K562 (cell line): ENCODE measurements at regions not wholly inside any gene's neighbourhood (a gene's known extent, or its start where the extent isn't known, plus 50 kb on each side); places are given as distances from the start of the nearest gene placed in this dataset.

Experiments used
- ATAC-seq: fragments of 200-7000 bp; cut with Tn5 transposase; 3 replicates; pipeline ENCODE4 v1.9.1; 2020; ENCODE audit warnings: moderate library complexity
- BruUV-seq: library from RNA; stranded (reverse); fragments of 400-500 nt; replicated peaks from 2 replicates; lab custom pipeline; 2021; lab: Mats Ljungman, UMichigan
- CTCF ChIA-PET: fragments of 300-600 bp; formaldehyde crosslinking; extraction: SDS; loops from one replicate; lab custom pipeline; 2021; ENCODE audit warnings: low intra/inter-chr PET ratio; lab: Yijun Ruan, JAX
- POLR2A ChIA-PET: fragments of 300-600, 350-650 bp; sonication (Branson Sonifier 250); formaldehyde crosslinking; extraction: SDS; loops from one replicate; lab custom pipeline; 2021; ENCODE audit warnings: antibody characterized with exemption, inconsistent platforms; lab: Yijun Ruan, JAX
- DNase-seq, 4 experiments: peaks; one replicate each; pipeline versions ENCODE4 v3.0.0 to v3.0.0-alpha.2; 2011 to 2018; ENCODE audit warnings: low spot score in 3 of 4, mixed read lengths in 3 of 4; ENCODE audit errors: extremely low read depth in 1 of 4
- FAIRE-seq: peaks from 2 replicates; lab custom pipeline; 2011; peaks lifted over from hg19 to GRCh38; lab: Jason Lieb, UNC
- H2AFZ ChIP-seq: 2 replicates; pipeline ENCODE4 v1.6.0; 2011; ENCODE audit warnings: low read depth, low read length, control low read depth, inconsistent platforms
- H3K27ac ChIP-seq: fragments of 200-600 bp; 3 replicates; pipeline ENCODE4 v1.8.0; 2011; ENCODE audit warnings: low read depth, mild to moderate bottlenecking, control low read depth, inconsistent platforms, low read length, moderate library complexity, mixed read lengths; ENCODE audit errors: extremely low read depth
- H3K27me3 ChIP-seq, 2 experiments: fragments of 300-600 bp in 1 of 2; 2 replicates in 1 of 2; 3 replicates in 1 of 2; pipeline versions ENCODE4 v1.6.0 to v1.8.0; 2011; ENCODE audit warnings: inconsistent platforms in 2 of 2, low read length in 2 of 2, mild to moderate bottlenecking in 1 of 2, mixed read lengths in 1 of 2, moderate library complexity in 1 of 2; ENCODE audit not compliant: control insufficient read depth in 2 of 2, insufficient read depth in 2 of 2
- H3K36me3 ChIP-seq: fragments of 300-600 bp; 3 replicates; pipeline ENCODE4 v1.8.0; 2011; ENCODE audit warnings: mild to moderate bottlenecking, low read length, inconsistent platforms; ENCODE audit not compliant: control insufficient read depth, insufficient read depth
- H3K4me1 ChIP-seq, 2 experiments: fragments of 200-600 bp in 1 of 2; replicated peaks in 1 of 2; 2 replicates in 1 of 2; 3 replicates in 1 of 2; pipeline versions ENCODE4 v1.5.1 to v1.8.0; 2011; ENCODE audit warnings: inconsistent platforms in 2 of 2, low read length in 2 of 2, mild to moderate bottlenecking in 1 of 2, mixed read lengths in 1 of 2, moderate library complexity in 1 of 2; ENCODE audit not compliant: control insufficient read depth in 2 of 2, insufficient read depth in 2 of 2
- H3K4me2 ChIP-seq: 2 replicates; pipeline ENCODE4 v1.6.1; 2011; ENCODE audit warnings: low read length, control low read depth, inconsistent platforms, mixed read lengths; ENCODE audit not compliant: insufficient read depth
- H3K4me3 ChIP-seq: fragments of 200-600 bp; sonication (generic), shearing (Covaris generic); 2 replicates; pipeline ENCODE4 v1.5.1; 2016; ENCODE audit warnings: control low read depth, inconsistent platforms
- H3K79me2 ChIP-seq: fragments of 200-600 bp; 3 replicates; pipeline ENCODE4 v1.8.0; 2011; ENCODE audit warnings: low read length, inconsistent platforms; ENCODE audit not compliant: control insufficient read depth, insufficient read depth
- H3K9ac ChIP-seq, 2 experiments: 2 replicates each; pipeline versions ENCODE4 v1.6.0 to v1.6.1; 2011; ENCODE audit warnings: low read depth in 2 of 2, low read length in 2 of 2, control low read depth in 1 of 2, inconsistent platforms in 1 of 2, mild to moderate bottlenecking in 1 of 2, mixed read lengths in 1 of 2; ENCODE audit not compliant: insufficient read depth in 1 of 2
- H3K9me1 ChIP-seq: one replicate; pipeline ENCODE4 v1.6.0; 2011; ENCODE audit warnings: inconsistent platforms, mild to moderate bottlenecking, low read length, moderate library complexity; ENCODE audit not compliant: control insufficient read depth, insufficient read depth
- H3K9me3 ChIP-seq: replicated peaks from 2 replicates; pipeline ENCODE4 v1.5.1; 2011; ENCODE audit warnings: low read depth, low read length, inconsistent platforms; ENCODE audit not compliant: control insufficient read depth, insufficient read depth
- H4K20me1 ChIP-seq: replicated peaks from 2 replicates; pipeline ENCODE4 v1.6.1; 2011; ENCODE audit warnings: low read length, inconsistent platforms, mixed read lengths; ENCODE audit not compliant: control insufficient read depth, insufficient read depth
- BCL6 ChIP-seq: fragments of 250-450 bp; sonication (Bioruptor Pico); IDR thresholded peaks from 2 replicates; pipeline ENCODE4 v1.4.0; 2020
- BHLHE40 ChIP-seq: IDR thresholded peaks from 2 replicates; pipeline ENCODE4 v1.6.1; 2011; ENCODE audit warnings: low read length, improper control_type of control experiment
- E2F1 ChIP-seq: sonication (generic); formaldehyde crosslinking; IDR thresholded peaks from 2 replicates; pipeline ENCODE4 v1.8.1; 2023; ENCODE audit warnings: mild to moderate bottlenecking, missing genetic modification reagents, moderate library complexity
- E2F3 ChIP-seq: fragments of 250-450 bp; sonication (Bioruptor Pico); IDR thresholded peaks from 2 replicates; pipeline ENCODE4 v1.4.0; 2020; ENCODE audit warnings: mild to moderate bottlenecking
- GMEB1 ChIP-seq: fragments of 250-450 bp; sonication (Bioruptor Pico); IDR thresholded peaks from 2 replicates; pipeline ENCODE4 v1.4.0; 2020; ENCODE audit warnings: mild to moderate bottlenecking
- NCOA1 ChIP-seq: fragments of 450-650 bp; IDR thresholded peaks from 2 replicates; pipeline ENCODE4 v1.6.1; 2016; ENCODE audit warnings: low read depth
- NCOA2 ChIP-seq, 2 experiments: fragments of 450-650 bp; IDR thresholded peaks; 2 replicates each; pipeline ENCODE4 v1.6.1; 2018; ENCODE audit warnings: mild to moderate bottlenecking in 2 of 2, moderate library complexity in 1 of 2; ENCODE audit not compliant: partially characterized antibody in 2 of 2
- NELFE ChIP-seq: IDR thresholded peaks from 2 replicates; pipeline ENCODE4 v1.6.1; 2011; ENCODE audit warnings: mild to moderate bottlenecking; ENCODE audit not compliant: insufficient read depth, insufficient read length
- NFE2 ChIP-seq: IDR thresholded peaks from 2 replicates; pipeline ENCODE4 v1.6.1; 2014; ENCODE audit warnings: antibody characterized with exemption, low read depth
- RBM14 ChIP-seq: fragments of 200-400 bp; formaldehyde crosslinking; IDR thresholded peaks from 2 replicates; pipeline ENCODE4 v1.6.1; 2018; ENCODE audit warnings: low read depth, mild to moderate bottlenecking, low read length, moderate library complexity, borderline replicate concordance; ENCODE audit not compliant: insufficient read depth
- RERE ChIP-seq: sonication (generic); formaldehyde crosslinking; IDR thresholded peaks from 2 replicates; pipeline ENCODE4 v1.8.0; 2023; ENCODE audit warnings: missing genetic modification reagents, mild to moderate bottlenecking, borderline replicate concordance
- SMAD1 ChIP-seq: fragments of 150-350 bp; IDR thresholded peaks from 2 replicates; pipeline ENCODE4 v1.6.1; 2014; ENCODE audit warnings: low read length, low read depth; ENCODE audit not compliant: partially characterized antibody
- ZNF77 ChIP-seq: fragments of 250-450 bp; sonication (Bioruptor Pico); IDR thresholded peaks from 2 replicates; pipeline ENCODE4 v1.5.0; 2020
- WGBS: fragments of 100-300 bp; shearing (Covaris generic); methylation state at CpG from one replicate; pipeline ENCODE4 v1.1.6; 2016; ENCODE audit warnings: low coverage, mixed read lengths; ENCODE audit not compliant: insufficient coverage; ENCODE audit errors: missing lambda C conversion rate; 5-methylcytosine and 5-hydroxymethylcytosine counted together
- in situ Hi-C: fragments of 300-500 bp; cut with MboI; formaldehyde crosslinking; loops from 4 replicates; pipeline ENCODE4 v1.15.0; 2018; ENCODE audit warnings: inconsistent platforms, mixed read lengths
- intact Hi-C: fragments of 100-400 bp; cut with micrococcal nuclease; formaldehyde crosslinking; loops from 2 replicates; pipeline ENCODE4 v1.14.2; 2022

GRCh38 chr9:71626395-71626794, 141.9 kb downstream of the CEMIP2 start:
- CTCF ChIA-PET: no interaction called here
- intact Hi-C loops: loop anchor here (5.0 kb wide), 1 partner anchor 91 kb away; no protein-coding TSS in a partner anchor
- WGBS: 60% methylated on average over 1 of the region's 1 CpG
- ATAC-seq (no peak), FAIRE-seq (no peak), DNase-seq (no peak)
- no peak overlapping the region for H3K27ac ChIP-seq
- peaks cover 0 to 23% of the 10 kb centered on the region in 2 experiments; a peak in 3 of 5 replicates for H3K4me1 ChIP-seq
- H2AFZ ChIP-seq: no peak overlapping the region
- H3K36me3 ChIP-seq: no peaks in the 10 kb centered on the region
- no peaks in the 10 kb centered on the region for H4K20me1 ChIP-seq
- no peaks in the 10 kb centered on the region for H3K9me1 ChIP-seq
- POLR2A ChIA-PET: no interaction called here
- H3K79me2 ChIP-seq: no peaks in the 10 kb centered on the region
- H3K9me3 ChIP-seq: no peaks in the 10 kb centered on the region
- H3K27me3 ChIP-seq: no peaks in the 10 kb centered on the region
- TF ChIP-seq NELFE (no peak), GMEB1 (CRISPR knock-in tag) (no peak), BCL6 (no peak), NCOA2 (IDR thresholded peaks at IDR 0.05; ENCODE audit: partially characterized antibody in 2 of 2) (no peak), NFE2 (no peak), NCOA1 (no peak), RERE (no peak), BHLHE40 (no peak), E2F1 (CRISPR knock-in tag) (no peak), SMAD1 (no peak), ZNF77 (no peak), E2F3 (CRISPR knock-in tag) (no peak), RBM14 (no peak)
- H3K9ac ChIP-seq: no peak overlapping the region
- in situ Hi-C loops: no loop called here
- no TSS peak for BruUV-seq
- no peak overlapping the region for H3K4me3 ChIP-seq
- H3K4me2 ChIP-seq: no peak overlapping the region
